ENCODE measurements at regions not wholly inside any gene's neighbourhood (a gene's known extent, or its start where the extent isn't known, plus 50 kb on each side); places are given as distances from the start of the nearest gene placed in this dataset.

- DNase-seq = no peak
- TF ChIP-seq CTCF (IDR thresholded peaks at IDR 0.05 in 8 of 11, conservative IDR thresholded peaks at IDR 0.05 in 3 of 11) = no peak
- no peak for TF ChIP-seq POLR2AphosphoS5 (IDR thresholded peaks at IDR 0.05)
- no peak for TF ChIP-seq POLR2A (IDR thresholded peaks at IDR 0.05)
- Histone ChIP-seq H3K36me3 (no peaks in the 10 kb centered on the region), H3K9me3 (peaks cover 0 to 8% (median 0%) of the 10 kb centered on the region in 8 donors), H3K27ac (no peak overlapping the region), H3K27me3 (replicated peaks in 1 of 7) (no peaks in the 10 kb centered on the region), H3K4me3 (no peak overlapping the region), H3K4me1 (peaks cover 0 to 23% (median 14%) of the 10 kb centered on the region in 6 donors)
- intact Hi-C loops (cut with DNase I; ENCODE audit: low total_unique reads) = no loop called here
Observed at GRCh38 chr17:62888148-62888547, 77.9 kb upstream of the TANC2 start.

GRCh38 chr17:62887437-62887836, 78.6 kb upstream of the TANC2 start:
- TF ChIP-seq POLR2A (IDR thresholded peaks at IDR 0.05) (no peak), CTCF (IDR thresholded peaks at IDR 0.05 in 8 of 11, conservative IDR thresholded peaks at IDR 0.05 in 3 of 11) (no peak), POLR2AphosphoS5 (IDR thresholded peaks at IDR 0.05) (no peak)
- no peak for DNase-seq
- Histone ChIP-seq H3K4me3 (no peak overlapping the region), H3K9me3 (peaks cover 0 to 8% (median 0%) of the 10 kb centered on the region in 8 donors), H3K4me1 (peaks cover 0 to 19% (median 7%) of the 10 kb centered on the region in 6 donors), H3K36me3 (no peaks in the 10 kb centered on the region), H3K27ac (no peak overlapping the region), H3K27me3 (replicated peaks in 1 of 7) (no peaks in the 10 kb centered on the region)
- 78 to 91% (median 86%) methylated on average over 3 of the region's 3 CpGs for WGBS, 5 donors
- intact Hi-C loops (cut with DNase I; ENCODE audit: low total_unique reads) = no loop called here

- no peaks in the 10 kb centered on the region for H3K36me3 ChIP-seq
- TF ChIP-seq CTCF (IDR thresholded peaks at IDR 0.05 in 8 of 11, conservative IDR thresholded peaks at IDR 0.05 in 3 of 11) (no peak), POLR2A (IDR thresholded peaks at IDR 0.05) (no peak), POLR2AphosphoS5 (IDR thresholded peaks at IDR 0.05) (no peak)
- no peak overlapping the region for H3K27ac ChIP-seq
- H3K4me1 ChIP-seq = peaks cover 0 to 10% (median 0%) of the 10 kb centered on the region in 6 donors
- peaks cover 0 to 8% (median 0%) of the 10 kb centered on the region in 8 donors for H3K9me3 ChIP-seq
- 75 to 95% (median 87%) methylated on average over 5 of the region's 5 CpGs for WGBS, 5 donors
- no peak overlapping the region for H3K4me3 ChIP-seq
- DNase-seq = no peak
- intact Hi-C loops (cut with DNase I; ENCODE audit: low total_unique reads) = no loop called here
- no peaks in the 10 kb centered on the region for H3K27me3 ChIP-seq (replicated peaks in 1 of 7)
Observed at GRCh38 chr17:62884781-62885180, 76.7 kb upstream of the MARCHF10 start.

- TF ChIP-seq CTCF (IDR thresholded peaks at IDR 0.05 in 8 of 11, conservative IDR thresholded peaks at IDR 0.05 in 3 of 11) (no peak), POLR2A (IDR thresholded peaks at IDR 0.05) (no peak), POLR2AphosphoS5 (IDR thresholded peaks at IDR 0.05) (no peak)
- H3K9me3 ChIP-seq = no peaks in the 10 kb centered on the region
- WGBS, 5 donors = 31 to 77% (median 62%) methylated on average over 4 of the region's 4 CpGs
- peaks cover 0 to 10% (median 0%) of the 10 kb centered on the region in 6 donors for H3K4me1 ChIP-seq
- H3K36me3 ChIP-seq = no peaks in the 10 kb centered on the region
- H3K27me3 ChIP-seq (replicated peaks in 1 of 7) = no peaks in the 10 kb centered on the region
- no peak overlapping the region for H3K4me3 ChIP-seq
- peak overlapping the region in 7 of 8 donors; percentile 27 to 83 (median 70) for H3K27ac ChIP-seq
- intact Hi-C loops (cut with DNase I; ENCODE audit: low total_unique reads) = no loop called here
- no peak for DNase-seq
Observed at GRCh38 chr17:62882878-62883277, 74.8 kb upstream of the MARCHF10 start.

All from spleen (tissue), 11 donors.